ENCODE measurements at regions not wholly inside any gene's neighbourhood (a gene's known extent, or its start where the extent isn't known, plus 50 kb on each side); places are given as distances from the start of the nearest gene placed in this dataset.

DNA sequence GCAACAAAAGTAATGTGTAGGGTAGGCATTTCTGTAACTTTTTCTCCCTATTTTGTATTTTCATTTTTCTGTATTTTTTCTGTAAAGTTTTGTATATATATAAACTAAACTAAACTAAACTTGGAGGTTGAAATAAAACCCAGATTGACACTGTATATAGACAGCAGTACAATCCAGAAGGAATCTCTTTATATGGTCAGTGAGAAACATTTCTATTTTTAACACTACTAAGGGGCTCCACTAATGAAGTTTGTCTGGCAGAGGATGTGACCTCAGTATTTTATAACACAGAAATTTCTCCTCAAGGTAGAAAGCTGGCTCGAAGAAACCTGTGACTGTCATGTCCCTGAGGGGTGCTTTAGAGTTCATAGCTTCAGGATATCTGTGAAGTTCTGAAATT is 959.2 kb downstream of the ADGRL3 start:
- TF ChIP-seq POLR2A (IDR thresholded peaks at IDR 0.05), result no peak
- TF ChIP-seq, protein P1, sequence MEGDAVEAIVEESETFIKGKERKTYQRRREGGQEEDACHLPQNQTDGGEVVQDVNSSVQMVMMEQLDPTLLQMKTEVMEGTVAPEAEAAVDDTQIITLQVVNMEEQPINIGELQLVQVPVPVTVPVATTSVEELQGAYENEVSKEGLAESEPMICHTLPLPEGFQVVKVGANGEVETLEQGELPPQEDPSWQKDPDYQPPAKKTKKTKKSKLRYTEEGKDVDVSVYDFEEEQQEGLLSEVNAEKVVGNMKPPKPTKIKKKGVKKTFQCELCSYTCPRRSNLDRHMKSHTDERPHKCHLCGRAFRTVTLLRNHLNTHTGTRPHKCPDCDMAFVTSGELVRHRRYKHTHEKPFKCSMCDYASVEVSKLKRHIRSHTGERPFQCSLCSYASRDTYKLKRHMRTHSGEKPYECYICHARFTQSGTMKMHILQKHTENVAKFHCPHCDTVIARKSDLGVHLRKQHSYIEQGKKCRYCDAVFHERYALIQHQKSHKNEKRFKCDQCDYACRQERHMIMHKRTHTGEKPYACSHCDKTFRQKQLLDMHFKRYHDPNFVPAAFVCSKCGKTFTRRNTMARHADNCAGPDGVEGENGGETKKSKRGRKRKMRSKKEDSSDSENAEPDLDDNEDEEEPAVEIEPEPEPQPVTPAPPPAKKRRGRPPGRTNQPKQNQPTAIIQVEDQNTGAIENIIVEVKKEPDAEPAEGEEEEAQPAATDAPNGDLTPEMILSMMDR (IDR thresholded peaks at IDR 0.05), result no peak
